ENCODE measurements at regions not wholly inside any gene's neighbourhood (a gene's known extent, or its start where the extent isn't known, plus 50 kb on each side); places are given as distances from the start of the nearest gene placed in this dataset.

DNA sequence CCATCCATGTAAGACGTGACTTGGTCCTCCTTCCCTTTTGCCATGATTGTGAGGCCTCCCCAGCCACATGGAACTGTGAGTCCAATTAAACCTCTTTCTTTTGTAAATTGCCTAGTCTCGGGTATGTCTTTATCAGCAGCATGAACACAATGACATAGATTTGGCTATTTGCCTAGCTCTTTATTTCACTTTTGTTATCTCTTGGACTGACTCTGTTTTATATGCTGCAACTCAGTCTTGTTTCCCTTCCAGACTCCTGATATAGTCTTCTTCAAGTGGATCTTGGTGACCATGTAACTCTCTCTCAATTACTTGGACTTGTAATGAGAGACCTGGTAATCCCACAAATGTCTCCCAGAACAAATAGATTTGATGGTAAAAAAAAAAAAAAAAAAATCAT lies 627.6 kb downstream of the CCDC85A start:
- no peak for FAIRE-seq
- intact Hi-C loops (cut with micrococcal nuclease): no loop called here
- Histone ChIP-seq H2AFZ (ENCODE audit: low read depth, low read length) (no peak overlapping the region), H3K4me2 (ENCODE audit: insufficient read depth, low read length) (no peak overlapping the region), H3K4me1 (ENCODE audit: control insufficient read depth, extremely low read depth, insufficient read depth, low read length) (no peaks in the 10 kb centered on the region), H3K27me3 (ENCODE audit: control insufficient read depth in 2 of 2, insufficient read depth in 2 of 2, low read length in 2 of 2) (no peaks in the 10 kb centered on the region), H3K9me3 (replicated peaks; ENCODE audit: control insufficient read depth, insufficient read depth, low read length) (no peaks in the 10 kb centered on the region), H3K36me3 (ENCODE audit: control insufficient read depth in 2 of 2, extremely low read depth in 1 of 2, insufficient read depth in 2 of 2, low read length in 2 of 2) (no peaks in the 10 kb centered on the region), H3K79me2 (ENCODE audit: control insufficient read depth, insufficient read depth, low read length) (no peaks in the 10 kb centered on the region), H3K9me1 (replicated peaks; ENCODE audit: control insufficient read depth, extremely low read depth, insufficient read depth, low read length) (no peaks in the 10 kb centered on the region), H3K9ac (replicated peaks; ENCODE audit: extremely low read depth, insufficient read depth, low read length) (no peak overlapping the region), H3K27ac (ENCODE audit: insufficient read depth, low read depth, low read length) (no peak overlapping the region), H3K4me3 (replicated peaks in 1 of 3; ENCODE audit: insufficient read depth in 1 of 3, low read depth in 1 of 3, low read length in 3 of 3) (no peak overlapping the region), H4K20me1 (replicated peaks; ENCODE audit: control insufficient read depth, extremely low read depth, insufficient read depth, low read length) (no peaks in the 10 kb centered on the region)
- CTCF ChIA-PET: interaction anchor here (0.6 to 1.0 kb wide), 3 partner anchors 267 to 628 kb away, joined by 3 to 5 read pairs (median 4); partner anchors contain the start of gene CCDC85A
- DNase-seq (ENCODE audit: low read depth, low spot score): peak; percentile 17
- POLR2A ChIA-PET: no interaction called here
- no TSS peak for BruUV-seq (replicated peaks)
- dilution Hi-C loops (cut with MboI; ENCODE audit: extremely low pct_ligation_motif_present, low sequenced_read_pairs): no loop called here
- TF ChIP-seq POLR2AphosphoS5 (IDR thresholded peaks at IDR 0.05; ENCODE audit: insufficient read depth, low read depth, low read length): no peak
- TF ChIP-seq GATA2 (IDR thresholded peaks at IDR 0.05; ENCODE audit: insufficient read depth, insufficient read length, low read depth, low read length): no peak
- no peak for TF ChIP-seq EZH2 (IDR thresholded peaks at IDR 0.05; ENCODE audit: borderline replicate concordance, low read depth, low read length, severe bottlenecking)
- TF ChIP-seq FOS (IDR thresholded peaks at IDR 0.05; ENCODE audit: borderline replicate concordance, insufficient read depth, low read length): no peak
- TF ChIP-seq POLR2A (IDR thresholded peaks at IDR 0.05; ENCODE audit: low read depth, low read length): no peak
- TF ChIP-seq MYC (IDR thresholded peaks at IDR 0.05; ENCODE audit: low read depth, low read length): no peak
- TF ChIP-seq, protein P1, sequence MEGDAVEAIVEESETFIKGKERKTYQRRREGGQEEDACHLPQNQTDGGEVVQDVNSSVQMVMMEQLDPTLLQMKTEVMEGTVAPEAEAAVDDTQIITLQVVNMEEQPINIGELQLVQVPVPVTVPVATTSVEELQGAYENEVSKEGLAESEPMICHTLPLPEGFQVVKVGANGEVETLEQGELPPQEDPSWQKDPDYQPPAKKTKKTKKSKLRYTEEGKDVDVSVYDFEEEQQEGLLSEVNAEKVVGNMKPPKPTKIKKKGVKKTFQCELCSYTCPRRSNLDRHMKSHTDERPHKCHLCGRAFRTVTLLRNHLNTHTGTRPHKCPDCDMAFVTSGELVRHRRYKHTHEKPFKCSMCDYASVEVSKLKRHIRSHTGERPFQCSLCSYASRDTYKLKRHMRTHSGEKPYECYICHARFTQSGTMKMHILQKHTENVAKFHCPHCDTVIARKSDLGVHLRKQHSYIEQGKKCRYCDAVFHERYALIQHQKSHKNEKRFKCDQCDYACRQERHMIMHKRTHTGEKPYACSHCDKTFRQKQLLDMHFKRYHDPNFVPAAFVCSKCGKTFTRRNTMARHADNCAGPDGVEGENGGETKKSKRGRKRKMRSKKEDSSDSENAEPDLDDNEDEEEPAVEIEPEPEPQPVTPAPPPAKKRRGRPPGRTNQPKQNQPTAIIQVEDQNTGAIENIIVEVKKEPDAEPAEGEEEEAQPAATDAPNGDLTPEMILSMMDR (IDR thresholded peaks at IDR 0.05; ENCODE audit: extremely low read depth in 1 of 2, insufficient read depth in 1 of 2, low read depth in 1 of 2, low read length in 2 of 2): no peak
- TF ChIP-seq, protein P2, sequence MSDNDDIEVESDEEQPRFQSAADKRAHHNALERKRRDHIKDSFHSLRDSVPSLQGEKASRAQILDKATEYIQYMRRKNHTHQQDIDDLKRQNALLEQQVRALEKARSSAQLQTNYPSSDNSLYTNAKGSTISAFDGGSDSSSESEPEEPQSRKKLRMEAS (IDR thresholded peaks at IDR 0.05; ENCODE audit: insufficient read depth, insufficient read length): no peak
- TF ChIP-seq JUN (IDR thresholded peaks at IDR 0.05; ENCODE audit: borderline replicate concordance, insufficient read depth, insufficient read length, low read depth): no peak

Measured in endothelial cell of umbilical vein (primary cell).